ENCODE measurements at regions not wholly inside any gene's neighbourhood (a gene's known extent, or its start where the extent isn't known, plus 50 kb on each side); places are given as distances from the start of the nearest gene placed in this dataset.

DNA sequence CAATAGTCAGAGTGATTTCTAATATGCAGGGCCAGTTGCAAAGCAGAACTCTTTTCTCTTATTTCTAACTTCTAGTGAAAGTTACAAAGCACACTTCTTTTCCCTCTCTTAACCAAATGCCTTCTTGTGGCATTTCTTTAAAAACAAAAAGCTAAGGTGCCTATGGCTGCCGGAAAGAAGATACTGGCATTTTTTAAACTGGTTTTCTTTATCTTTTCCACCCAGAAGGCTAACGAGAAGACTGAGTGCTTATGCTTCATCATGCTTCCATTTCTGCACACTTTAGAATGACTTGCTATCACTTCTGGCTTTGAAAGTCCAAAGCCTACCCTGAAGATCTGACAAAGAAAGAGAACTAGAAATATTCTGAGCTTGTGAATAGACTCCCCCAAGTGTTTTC lies 141.3 kb downstream of the P2RY1 start:
- Histone ChIP-seq H3K27ac (no peak overlapping the region), H3K4me3 (no peak overlapping the region), H3K4me1 (no peaks in the 10 kb centered on the region), H3K36me3 (no peaks in the 10 kb centered on the region), H3K9me3 (no peaks in the 10 kb centered on the region), H3K27me3 (no peaks in the 10 kb centered on the region)
- no peak for DNase-seq (ENCODE audit: low spot score in 2 of 2)
- TF ChIP-seq, protein P1, sequence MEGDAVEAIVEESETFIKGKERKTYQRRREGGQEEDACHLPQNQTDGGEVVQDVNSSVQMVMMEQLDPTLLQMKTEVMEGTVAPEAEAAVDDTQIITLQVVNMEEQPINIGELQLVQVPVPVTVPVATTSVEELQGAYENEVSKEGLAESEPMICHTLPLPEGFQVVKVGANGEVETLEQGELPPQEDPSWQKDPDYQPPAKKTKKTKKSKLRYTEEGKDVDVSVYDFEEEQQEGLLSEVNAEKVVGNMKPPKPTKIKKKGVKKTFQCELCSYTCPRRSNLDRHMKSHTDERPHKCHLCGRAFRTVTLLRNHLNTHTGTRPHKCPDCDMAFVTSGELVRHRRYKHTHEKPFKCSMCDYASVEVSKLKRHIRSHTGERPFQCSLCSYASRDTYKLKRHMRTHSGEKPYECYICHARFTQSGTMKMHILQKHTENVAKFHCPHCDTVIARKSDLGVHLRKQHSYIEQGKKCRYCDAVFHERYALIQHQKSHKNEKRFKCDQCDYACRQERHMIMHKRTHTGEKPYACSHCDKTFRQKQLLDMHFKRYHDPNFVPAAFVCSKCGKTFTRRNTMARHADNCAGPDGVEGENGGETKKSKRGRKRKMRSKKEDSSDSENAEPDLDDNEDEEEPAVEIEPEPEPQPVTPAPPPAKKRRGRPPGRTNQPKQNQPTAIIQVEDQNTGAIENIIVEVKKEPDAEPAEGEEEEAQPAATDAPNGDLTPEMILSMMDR (IDR thresholded peaks at IDR 0.05), result no peak
- TF ChIP-seq POLR2AphosphoS5 (IDR thresholded peaks at IDR 0.05) (no peak), POLR2A (IDR thresholded peaks at IDR 0.05) (no peak), EP300 (IDR thresholded peaks at IDR 0.05) (no peak)
- WGBS, result 84% methylated on average over 2 of the region's 2 CpGs

- Histone ChIP-seq H3K27me3 (no peaks in the 10 kb centered on the region), H3K27ac (no peak overlapping the region), H3K4me1 (no peaks in the 10 kb centered on the region), H3K4me3 (no peak overlapping the region), H3K36me3 (no peaks in the 10 kb centered on the region), H3K9me3 (no peaks in the 10 kb centered on the region)
- WGBS, result 71% methylated on average over 3 of the region's 3 CpGs
- no peak for TF ChIP-seq POLR2A (IDR thresholded peaks at IDR 0.05)
- TF ChIP-seq, protein P1 (IDR thresholded peaks at IDR 0.05), result no peak
- TF ChIP-seq POLR2AphosphoS5 (IDR thresholded peaks at IDR 0.05), result no peak
- no peak for TF ChIP-seq EP300 (IDR thresholded peaks at IDR 0.05)
- no peak for DNase-seq (ENCODE audit: low spot score in 2 of 2)
Measured at GRCh38 chr3:152977366-152977765, 142.4 kb downstream of the P2RY1 start.

GRCh38 chr3:152978152-152978551 lies 143.2 kb downstream of the P2RY1 start:
- H3K36me3 ChIP-seq, result no peaks in the 10 kb centered on the region
- no peaks in the 10 kb centered on the region for H3K4me1 ChIP-seq
- DNase-seq (ENCODE audit: low spot score in 2 of 2), result no peak
- TF ChIP-seq POLR2AphosphoS5 (IDR thresholded peaks at IDR 0.05) (no peak), EP300 (IDR thresholded peaks at IDR 0.05) (no peak)
- TF ChIP-seq, protein P1 (IDR thresholded peaks at IDR 0.05), result no peak
- no peak overlapping the region for H3K27ac ChIP-seq
- H3K4me3 ChIP-seq, result no peak overlapping the region
- no peaks in the 10 kb centered on the region for H3K9me3 ChIP-seq
- WGBS, result 70% methylated on average over 1 of the region's 1 CpG
- H3K27me3 ChIP-seq, result no peaks in the 10 kb centered on the region

DNA sequence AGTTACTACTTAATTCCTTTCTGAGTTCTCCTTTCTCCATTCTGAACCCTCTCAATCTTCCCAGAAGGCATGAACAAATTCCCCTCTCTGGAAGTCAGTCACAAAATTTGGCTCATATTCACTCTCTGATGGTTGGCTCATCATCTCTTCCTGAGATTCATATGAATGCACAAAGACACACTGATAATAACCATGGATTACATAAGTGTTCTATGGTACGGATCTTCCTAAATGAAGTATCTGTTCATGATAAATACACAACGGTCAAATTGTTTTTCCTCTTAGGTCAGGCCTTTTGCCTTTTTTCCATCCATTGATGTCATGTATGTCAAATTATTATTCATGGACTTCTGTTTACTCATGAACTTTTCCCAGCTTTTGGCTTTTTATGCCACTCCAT lies 162.6 kb downstream of the P2RY1 start:
- no peaks in the 10 kb centered on the region for H3K36me3 ChIP-seq
- WGBS, result 87% methylated on average over 2 of the region's 2 CpGs
- TF ChIP-seq POLR2AphosphoS5 (IDR thresholded peaks at IDR 0.05), result no peak
- no peak for TF ChIP-seq EP300 (IDR thresholded peaks at IDR 0.05)
- TF ChIP-seq, protein P1 (IDR thresholded peaks at IDR 0.05), result no peak
- no peak for TF ChIP-seq POLR2A (IDR thresholded peaks at IDR 0.05)
- no peaks in the 10 kb centered on the region for H3K27me3 ChIP-seq
- DNase-seq (ENCODE audit: low spot score in 2 of 2), result no peak
- H3K4me3 ChIP-seq, result no peak overlapping the region
- H3K4me1 ChIP-seq, result no peaks in the 10 kb centered on the region
- no peaks in the 10 kb centered on the region for H3K9me3 ChIP-seq
- no peak overlapping the region for H3K27ac ChIP-seq

- DNase-seq (ENCODE audit: low spot score in 2 of 2), result no peak
- Histone ChIP-seq H3K4me1 (no peaks in the 10 kb centered on the region), H3K36me3 (no peaks in the 10 kb centered on the region), H3K27ac (no peak overlapping the region), H3K9me3 (no peaks in the 10 kb centered on the region), H3K4me3 (no peak overlapping the region), H3K27me3 (no peaks in the 10 kb centered on the region)
- TF ChIP-seq EP300 (IDR thresholded peaks at IDR 0.05) (no peak), POLR2AphosphoS5 (IDR thresholded peaks at IDR 0.05) (no peak), POLR2A (IDR thresholded peaks at IDR 0.05) (no peak)
- TF ChIP-seq, protein P1 (IDR thresholded peaks at IDR 0.05), result no peak
- WGBS, result 85% methylated on average over 4 of the region's 4 CpGs
Measured at GRCh38 chr3:152998591-152998990, 163.4 kb upstream of the RAP2B start.
